ENCODE measurements at regions not wholly inside any gene's neighbourhood (a gene's known extent, or its start where the extent isn't known, plus 50 kb on each side); places are given as distances from the start of the nearest gene placed in this dataset.

DNA sequence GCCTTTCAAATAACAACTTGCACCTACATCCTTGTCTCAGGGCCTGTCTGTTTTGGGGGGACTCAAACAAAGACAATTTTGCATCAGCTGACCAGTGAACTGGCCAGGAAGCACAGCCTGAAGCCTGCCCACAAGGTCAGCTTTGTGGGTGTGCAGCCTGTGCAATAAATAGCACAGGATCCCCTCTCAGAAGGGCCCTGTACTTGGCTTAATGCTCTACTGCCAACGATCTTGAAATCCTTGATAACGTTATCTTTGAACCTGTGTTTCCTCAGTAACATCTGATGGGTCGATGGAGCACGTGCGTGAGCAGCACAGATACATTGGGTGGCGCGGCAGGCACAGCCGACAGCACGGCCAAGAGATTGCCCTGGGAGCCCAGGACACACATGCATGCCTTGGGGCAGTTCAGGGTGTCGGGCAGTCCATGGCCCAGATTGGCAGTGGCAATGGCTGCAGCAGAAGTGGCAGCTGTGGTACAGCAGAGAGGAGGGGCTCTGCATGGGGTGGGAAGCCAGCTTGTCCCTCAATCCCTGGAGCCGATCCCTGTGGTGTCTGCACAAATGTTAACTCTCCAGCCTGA lies 58.8 kb upstream of the ATP6AP2 start:
- TF ChIP-seq, protein P1, sequence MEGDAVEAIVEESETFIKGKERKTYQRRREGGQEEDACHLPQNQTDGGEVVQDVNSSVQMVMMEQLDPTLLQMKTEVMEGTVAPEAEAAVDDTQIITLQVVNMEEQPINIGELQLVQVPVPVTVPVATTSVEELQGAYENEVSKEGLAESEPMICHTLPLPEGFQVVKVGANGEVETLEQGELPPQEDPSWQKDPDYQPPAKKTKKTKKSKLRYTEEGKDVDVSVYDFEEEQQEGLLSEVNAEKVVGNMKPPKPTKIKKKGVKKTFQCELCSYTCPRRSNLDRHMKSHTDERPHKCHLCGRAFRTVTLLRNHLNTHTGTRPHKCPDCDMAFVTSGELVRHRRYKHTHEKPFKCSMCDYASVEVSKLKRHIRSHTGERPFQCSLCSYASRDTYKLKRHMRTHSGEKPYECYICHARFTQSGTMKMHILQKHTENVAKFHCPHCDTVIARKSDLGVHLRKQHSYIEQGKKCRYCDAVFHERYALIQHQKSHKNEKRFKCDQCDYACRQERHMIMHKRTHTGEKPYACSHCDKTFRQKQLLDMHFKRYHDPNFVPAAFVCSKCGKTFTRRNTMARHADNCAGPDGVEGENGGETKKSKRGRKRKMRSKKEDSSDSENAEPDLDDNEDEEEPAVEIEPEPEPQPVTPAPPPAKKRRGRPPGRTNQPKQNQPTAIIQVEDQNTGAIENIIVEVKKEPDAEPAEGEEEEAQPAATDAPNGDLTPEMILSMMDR (IDR thresholded peaks at IDR 0.05; ENCODE audit: borderline replicate concordance): no peak

DNA sequence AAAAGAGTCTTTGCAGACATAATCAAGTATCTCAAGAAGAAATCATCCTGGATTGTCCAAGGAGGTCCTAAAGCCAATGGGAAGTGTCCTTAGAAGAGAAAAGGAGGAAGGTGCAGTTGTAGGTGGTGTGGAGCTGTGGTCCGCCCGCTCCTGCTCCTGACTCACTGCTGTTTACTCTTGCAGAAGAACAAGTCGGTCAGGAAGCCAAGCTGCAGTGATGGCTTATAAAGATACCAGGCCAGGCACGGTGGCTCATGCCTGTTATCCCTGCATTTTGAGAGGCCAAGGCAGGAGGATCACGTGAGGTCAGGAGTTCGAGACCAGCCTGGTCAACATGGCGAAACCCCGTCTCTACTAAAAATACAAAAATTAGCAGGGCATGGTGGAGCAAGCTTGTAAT lies 66.4 kb upstream of the ATP6AP2 start:
- H3K27ac ChIP-seq (replicated peaks): no peak overlapping the region
- H3K36me3 ChIP-seq: no peaks in the 10 kb centered on the region
- intact Hi-C loops (cut with micrococcal nuclease): no loop called here
- no peaks in the 10 kb centered on the region for H3K27me3 ChIP-seq (ENCODE audit: low read depth)
- H3K4me3 ChIP-seq: no peak overlapping the region
- H3K9me3 ChIP-seq (replicated peaks): no peaks in the 10 kb centered on the region
- H3K4me1 ChIP-seq: no peaks in the 10 kb centered on the region
- DNase-seq: no peak
- TF ChIP-seq, protein P1 (IDR thresholded peaks at IDR 0.05; ENCODE audit: borderline replicate concordance): no peak

More for the DNA sequence above, 58.8 kb upstream of the ATP6AP2 start:
- no peak overlapping the region for H3K4me3 ChIP-seq
- H3K27me3 ChIP-seq (ENCODE audit: low read depth): no peaks in the 10 kb centered on the region
- peaks cover 8% of the 10 kb centered on the region for H3K4me1 ChIP-seq
- H3K36me3 ChIP-seq: no peaks in the 10 kb centered on the region
- no peaks in the 10 kb centered on the region for H3K9me3 ChIP-seq (replicated peaks)
- DNase-seq: peak; percentile 70
- intact Hi-C loops (cut with micrococcal nuclease): no loop called here
- peak overlapping the region; percentile 46 for H3K27ac ChIP-seq (replicated peaks)

GRCh38 chrX:40513835-40514234 lies 66.9 kb upstream of the ATP6AP2 start:
- H3K27ac ChIP-seq (replicated peaks): no peak overlapping the region
- H3K9me3 ChIP-seq (replicated peaks): no peaks in the 10 kb centered on the region
- H3K4me3 ChIP-seq: no peak overlapping the region
- H3K4me1 ChIP-seq: no peaks in the 10 kb centered on the region
- H3K36me3 ChIP-seq: no peaks in the 10 kb centered on the region
- TF ChIP-seq, protein P1 (IDR thresholded peaks at IDR 0.05; ENCODE audit: borderline replicate concordance): no peak
- no peaks in the 10 kb centered on the region for H3K27me3 ChIP-seq (ENCODE audit: low read depth)
- no peak for DNase-seq
- intact Hi-C loops (cut with micrococcal nuclease): no loop called here

- TF ChIP-seq, protein P1 (IDR thresholded peaks at IDR 0.05; ENCODE audit: borderline replicate concordance): no peak
- intact Hi-C loops (cut with micrococcal nuclease): no loop called here
- Histone ChIP-seq H3K4me1 (no peaks in the 10 kb centered on the region), H3K9me3 (replicated peaks) (no peaks in the 10 kb centered on the region), H3K36me3 (no peaks in the 10 kb centered on the region), H3K27me3 (ENCODE audit: low read depth) (no peaks in the 10 kb centered on the region), H3K27ac (replicated peaks) (no peak overlapping the region), H3K4me3 (no peak overlapping the region)
- DNase-seq: no peak
These were observed 67.8 kb upstream of the ATP6AP2 start for GRCh38 chrX:40513012-40513411.

GRCh38 chrX:40511258-40511657 lies 69.5 kb upstream of the ATP6AP2 start:
- TF ChIP-seq, protein P1 (IDR thresholded peaks at IDR 0.05; ENCODE audit: borderline replicate concordance): no peak
- intact Hi-C loops (cut with micrococcal nuclease): no loop called here
- Histone ChIP-seq H3K36me3 (no peaks in the 10 kb centered on the region), H3K4me3 (no peak overlapping the region), H3K4me1 (no peaks in the 10 kb centered on the region), H3K27ac (replicated peaks) (no peak overlapping the region), H3K27me3 (ENCODE audit: low read depth) (no peaks in the 10 kb centered on the region), H3K9me3 (replicated peaks) (no peaks in the 10 kb centered on the region)
- DNase-seq: no peak

All from left ventricle myocardium inferior (tissue), 1 donor.